T-cell (primary cell): ENCODE measurements at regions not wholly inside any gene's neighbourhood (a gene's known extent, or its start where the extent isn't known, plus 50 kb on each side); places are given as distances from the start of the nearest gene placed in this dataset.

Experiments
- ATAC-seq, 4 experiments: fragments of 200-7000 bp in 3 of 4; fragments of 150-1000 bp in 1 of 4; cut with Tn5 transposase; replicated peaks in 1 of 4; 1 replicate in 3 of 4; 2 replicates in 1 of 4; pipeline ENCODE4 v1.10.0; 2021; ENCODE audit warnings: moderate library complexity in 3 of 4, mild to moderate bottlenecking in 2 of 4, moderate number of reproducible peaks in 1 of 4
- CTCF ChIA-PET, 2 donors: fragments of 300-600 bp; sonication (Branson Sonifier 250); formaldehyde crosslinking; loops; one replicate each; lab custom pipeline; 2022; ENCODE audit warnings: antibody characterized with exemption in 2 of 2; lab: Charles Lee
- POLR2A ChIA-PET, 2 donors: fragments of 300-600 bp; sonication (Branson Sonifier 250); formaldehyde crosslinking; loops; one replicate each; lab custom pipeline; 2022; ENCODE audit warnings: antibody characterized with exemption in 2 of 2; lab: Charles Lee
- DNase-seq, 35 experiments: peaks; one replicate each; pipeline versions ENCODE4 v3.0.0 to v3.0.0-alpha.2; 2013 to 2023
- H3K27ac ChIP-seq: one replicate; pipeline ENCODE4 v1.5.1; 2013; ENCODE audit warnings: low read length
- H3K27me3 ChIP-seq, 2 experiments: replicated peaks in 1 of 2; 1 replicate in 1 of 2; 2 replicates in 1 of 2; pipeline versions ENCODE4 v1.6.1 to v1.7.0; 2013; ENCODE audit warnings: low read length in 1 of 2, mixed read lengths in 1 of 2; ENCODE audit not compliant: control insufficient read depth in 2 of 2, insufficient read depth in 2 of 2; ENCODE audit errors: extremely low read depth in 1 of 2
- H3K36me3 ChIP-seq, 2 donors: 1 replicate in 1 of 2; 2 replicates in 1 of 2; pipeline versions ENCODE4 v1.6.1 to v1.7.0; 2013; ENCODE audit warnings: low read length in 1 of 2; ENCODE audit not compliant: control insufficient read depth in 2 of 2, insufficient read depth in 1 of 2; ENCODE audit errors: extremely low read depth in 1 of 2
- H3K4me1 ChIP-seq, 2 experiments: 1 replicate in 1 of 2; 2 replicates in 1 of 2; pipeline versions ENCODE4 v1.6.1 to v1.7.0; 2013; ENCODE audit warnings: low read length in 2 of 2, mixed read lengths in 1 of 2; ENCODE audit not compliant: insufficient read depth in 2 of 2, control insufficient read depth in 1 of 2; ENCODE audit errors: extremely low read depth in 1 of 2
- H3K4me3 ChIP-seq, 2 donors: 1 replicate in 1 of 2; 2 replicates in 1 of 2; pipeline versions ENCODE4 v1.5.1 to v1.7.0; 2013; ENCODE audit warnings: mild to moderate bottlenecking in 2 of 2, low read length in 1 of 2, moderate library complexity in 1 of 2; ENCODE audit not compliant: control insufficient read depth in 1 of 2; ENCODE audit errors: extremely low read depth in 1 of 2
- H3K9me3 ChIP-seq: 2 replicates; pipeline ENCODE4 v1.7.0; 2013
- H3K27ac Mint-ChIP-seq, 2 donors: one replicate each; pipeline ENCODE4 v1.8.0; 2020 to 2021; ENCODE audit warnings: mild to moderate bottlenecking in 2 of 2, mixed read lengths in 2 of 2
- H3K27me3 Mint-ChIP-seq, 2 donors: one replicate each; pipeline ENCODE4 v1.8.0; 2021 to 2022; ENCODE audit warnings: mixed read lengths in 2 of 2
- H3K36me3 Mint-ChIP-seq: one replicate; pipeline ENCODE4 v1.8.0; 2021; ENCODE audit warnings: mixed read lengths
- H3K4me1 Mint-ChIP-seq, 3 donors: one replicate each; pipeline ENCODE4 v1.8.0; 2020 to 2022; ENCODE audit warnings: mixed read lengths in 3 of 3, mild to moderate bottlenecking in 1 of 3
- H3K4me3 Mint-ChIP-seq, 3 donors: one replicate each; pipeline ENCODE4 v1.8.0; 2020 to 2022; ENCODE audit warnings: mild to moderate bottlenecking in 3 of 3, mixed read lengths in 3 of 3, moderate library complexity in 3 of 3
- H3K9me3 Mint-ChIP-seq, 3 donors: one replicate each; pipeline ENCODE4 v1.8.0; 2020 to 2022; ENCODE audit warnings: mixed read lengths in 3 of 3
- WGBS: methylation state at CpG from one replicate; pipeline ENCODE4 v1.1.5; 2013; ENCODE audit warnings: missing lambda C conversion rate; ENCODE audit not compliant: insufficient coverage; 5-methylcytosine and 5-hydroxymethylcytosine counted together

- no peaks in the 10 kb centered on the region for H3K4me1 ChIP-seq
- ATAC-seq (no peak), DNase-seq (no peak)
- H3K27ac ChIP-seq, result no peak overlapping the region
- H3K36me3 ChIP-seq, result no peaks in the 10 kb centered on the region
- ChIA-PET POLR2A (no interaction called here), CTCF (no interaction called here)
- no peaks in the 10 kb centered on the region for H3K9me3 ChIP-seq
- 92% methylated on average over 2 of the region's 3 CpGs for WGBS
- Mint-ChIP-seq H3K4me1 (no peaks in the 10 kb centered on the region), H3K27ac (no peak overlapping the region), H3K9me3 (no peaks in the 10 kb centered on the region), H3K36me3 (no peaks in the 10 kb centered on the region), H3K27me3 (no peaks in the 10 kb centered on the region), H3K4me3 (no peak overlapping the region)
- no peak overlapping the region for H3K4me3 ChIP-seq
- H3K27me3 ChIP-seq, result no peaks in the 10 kb centered on the region
Observed at GRCh38 chr3:72587282-72587681, 261.0 kb downstream of the SHQ1 start.

- H3K27ac Mint-ChIP-seq, result no peak overlapping the region
- ATAC-seq, result no peak
- H3K9me3 ChIP-seq, result no peaks in the 10 kb centered on the region
- ChIA-PET CTCF (no interaction called here), POLR2A (no interaction called here)
- H3K36me3 Mint-ChIP-seq, result no peaks in the 10 kb centered on the region
- H3K4me3 Mint-ChIP-seq, result no peak overlapping the region
- no peaks in the 10 kb centered on the region for H3K36me3 ChIP-seq
- no peaks in the 10 kb centered on the region for H3K27me3 Mint-ChIP-seq
- no peak for DNase-seq
- H3K4me3 ChIP-seq, result no peak overlapping the region
- WGBS, result 80% methylated on average over 4 of the region's 7 CpGs
- no peaks in the 10 kb centered on the region for H3K4me1 ChIP-seq
- no peaks in the 10 kb centered on the region for H3K9me3 Mint-ChIP-seq
- H3K27me3 ChIP-seq, result no peaks in the 10 kb centered on the region
- H3K4me1 Mint-ChIP-seq, result no peaks in the 10 kb centered on the region
- no peak overlapping the region for H3K27ac ChIP-seq
Observed at GRCh38 chr3:72586694-72587093, 261.6 kb downstream of the SHQ1 start.

GRCh38 chr3:72585966-72586365 lies 262.3 kb downstream of the SHQ1 start:
- no peaks in the 10 kb centered on the region for H3K36me3 ChIP-seq
- Mint-ChIP-seq H3K4me1 (no peaks in the 10 kb centered on the region), H3K27me3 (no peaks in the 10 kb centered on the region), H3K9me3 (no peaks in the 10 kb centered on the region), H3K4me3 (no peak overlapping the region), H3K27ac (no peak overlapping the region), H3K36me3 (no peaks in the 10 kb centered on the region)
- no peaks in the 10 kb centered on the region for H3K4me1 ChIP-seq
- POLR2A ChIA-PET, result no interaction called here
- ATAC-seq, result no peak
- WGBS, result 69% methylated on average over 3 of the region's 4 CpGs
- no peaks in the 10 kb centered on the region for H3K27me3 ChIP-seq
- no peak for DNase-seq
- H3K9me3 ChIP-seq, result no peaks in the 10 kb centered on the region
- CTCF ChIA-PET, result no interaction called here
- no peak overlapping the region for H3K4me3 ChIP-seq
- H3K27ac ChIP-seq, result no peak overlapping the region

GRCh38 chr3:72584262-72584661 lies 264.0 kb downstream of the SHQ1 start:
- no peak overlapping the region for H3K27ac Mint-ChIP-seq
- no peaks in the 10 kb centered on the region for H3K36me3 ChIP-seq
- no peaks in the 10 kb centered on the region for H3K9me3 Mint-ChIP-seq
- ChIA-PET POLR2A (no interaction called here), CTCF (no interaction called here)
- no peaks in the 10 kb centered on the region for H3K9me3 ChIP-seq
- no peak overlapping the region for H3K4me3 Mint-ChIP-seq
- DNase-seq (no peak), ATAC-seq (no peak)
- no peaks in the 10 kb centered on the region for H3K36me3 Mint-ChIP-seq
- H3K4me3 ChIP-seq, result no peak overlapping the region
- H3K27ac ChIP-seq, result no peak overlapping the region
- no peaks in the 10 kb centered on the region for H3K27me3 ChIP-seq
- no peaks in the 10 kb centered on the region for H3K27me3 Mint-ChIP-seq
- H3K4me1 Mint-ChIP-seq, result no peaks in the 10 kb centered on the region
- no peaks in the 10 kb centered on the region for H3K4me1 ChIP-seq
- WGBS, result 100% methylated on average over 1 of the region's 2 CpGs

GRCh38 chr3:72582963-72583362 lies 265.3 kb downstream of the SHQ1 start:
- H3K27me3 ChIP-seq, result no peaks in the 10 kb centered on the region
- Mint-ChIP-seq H3K27ac (no peak overlapping the region), H3K27me3 (no peaks in the 10 kb centered on the region)

GRCh38 chr3:72582211-72582878 lies 265.9 kb downstream of the SHQ1 start:
- Histone ChIP-seq H3K4me3 (no peak overlapping the region), H3K27me3 (no peaks in the 10 kb centered on the region), H3K9me3 (no peaks in the 10 kb centered on the region), H3K4me1 (no peaks in the 10 kb centered on the region), H3K27ac (no peak overlapping the region), H3K36me3 (no peaks in the 10 kb centered on the region)
- no peak overlapping the region for H3K27ac Mint-ChIP-seq
- no peaks in the 10 kb centered on the region for H3K4me1 Mint-ChIP-seq
- ChIA-PET CTCF (no interaction called here), POLR2A (no interaction called here)
- DNase-seq, result no peak
- no peak overlapping the region for H3K4me3 Mint-ChIP-seq
- no peaks in the 10 kb centered on the region for H3K27me3 Mint-ChIP-seq
- no CpG with 5 or more reads among the region's 6 CpGs for WGBS
- no peak for ATAC-seq
- no peaks in the 10 kb centered on the region for H3K9me3 Mint-ChIP-seq
- H3K36me3 Mint-ChIP-seq, result no peaks in the 10 kb centered on the region

More at GRCh38 chr3:72582963-72583362, 265.3 kb downstream of the SHQ1 start:
- no peaks in the 10 kb centered on the region for H3K9me3 Mint-ChIP-seq
- Histone ChIP-seq H3K36me3 (no peaks in the 10 kb centered on the region), H3K27ac (no peak overlapping the region), H3K9me3 (no peaks in the 10 kb centered on the region), H3K4me3 (no peak overlapping the region), H3K4me1 (no peaks in the 10 kb centered on the region)
- POLR2A ChIA-PET, result no interaction called here
- no peaks in the 10 kb centered on the region for H3K36me3 Mint-ChIP-seq
- DNase-seq, result no peak
- H3K4me3 Mint-ChIP-seq, result no peak overlapping the region
- CTCF ChIA-PET, result no interaction called here
- no peak for ATAC-seq
- 89% methylated on average over 5 of the region's 7 CpGs for WGBS
- no peaks in the 10 kb centered on the region for H3K4me1 Mint-ChIP-seq

GRCh38 chr3:72580900-72581299 lies 267.3 kb downstream of the SHQ1 start:
- no peaks in the 10 kb centered on the region for H3K4me1 ChIP-seq
- POLR2A ChIA-PET, result interaction anchor here in 1 of 2 donors (0.6 kb wide), 1 partner anchor 252 kb away, joined by 3 read pairs; no protein-coding TSS in a partner anchor
- no peak overlapping the region for H3K4me3 Mint-ChIP-seq
- WGBS, result no CpG with 5 or more reads among the region's 2 CpGs
- no peak for DNase-seq
- no peaks in the 10 kb centered on the region for H3K27me3 Mint-ChIP-seq
- H3K4me3 ChIP-seq, result no peak overlapping the region
- H3K36me3 Mint-ChIP-seq, result no peaks in the 10 kb centered on the region
- H3K9me3 ChIP-seq, result no peaks in the 10 kb centered on the region
- H3K9me3 Mint-ChIP-seq, result no peaks in the 10 kb centered on the region
- no peaks in the 10 kb centered on the region for H3K36me3 ChIP-seq
- no peak for ATAC-seq
- no peaks in the 10 kb centered on the region for H3K27me3 ChIP-seq
- H3K4me1 Mint-ChIP-seq, result no peaks in the 10 kb centered on the region
- H3K27ac ChIP-seq, result no peak overlapping the region
- H3K27ac Mint-ChIP-seq, result no peak overlapping the region
- CTCF ChIA-PET, result no interaction called here
